ENCODE measurements at regions not wholly inside any gene's neighbourhood (a gene's known extent, or its start where the extent isn't known, plus 50 kb on each side); places are given as distances from the start of the nearest gene placed in this dataset.

GRCh38 chr9:22308177-22308576 is 138.4 kb upstream of the DMRTA1 start:
- DNase-seq (ENCODE audit: low read depth): no peak
- H3K4me3 ChIP-seq (ENCODE audit: control insufficient read depth, low read depth, low read length): no peak overlapping the region
- TF ChIP-seq CTCF (IDR thresholded peaks at IDR 0.05; ENCODE audit: control insufficient read depth, insufficient read depth, low read depth, low read length, missing control alignments): no peak

- no peak for TF ChIP-seq CTCF (IDR thresholded peaks at IDR 0.05; ENCODE audit: control insufficient read depth, insufficient read depth, low read depth, low read length, missing control alignments)
- DNase-seq (ENCODE audit: low read depth): no peak
- no peak overlapping the region for H3K4me3 ChIP-seq (ENCODE audit: control insufficient read depth, low read depth, low read length)
Observed at GRCh38 chr9:22316645-22317044, 130.0 kb upstream of the DMRTA1 start.

- no peak for TF ChIP-seq CTCF (IDR thresholded peaks at IDR 0.05; ENCODE audit: control insufficient read depth, insufficient read depth, low read depth, low read length, missing control alignments)
- DNase-seq (ENCODE audit: low read depth): no peak
- H3K4me3 ChIP-seq (ENCODE audit: control insufficient read depth, low read depth, low read length): no peak overlapping the region
Observed at GRCh38 chr9:22331533-22331932, 115.1 kb upstream of the DMRTA1 start.

- no peak for DNase-seq (ENCODE audit: low read depth)
- H3K4me3 ChIP-seq (ENCODE audit: control insufficient read depth, low read depth, low read length): no peak overlapping the region
- TF ChIP-seq CTCF (IDR thresholded peaks at IDR 0.05; ENCODE audit: control insufficient read depth, insufficient read depth, low read depth, low read length, missing control alignments): no peak
Observed at GRCh38 chr9:22332202-22332601, 114.4 kb upstream of the DMRTA1 start.

GRCh38 chr9:22337261-22337660 is 109.4 kb upstream of the DMRTA1 start:
- TF ChIP-seq CTCF (IDR thresholded peaks at IDR 0.05; ENCODE audit: control insufficient read depth, insufficient read depth, low read depth, low read length, missing control alignments): no peak
- no peak for DNase-seq (ENCODE audit: low read depth)
- no peak overlapping the region for H3K4me3 ChIP-seq (ENCODE audit: control insufficient read depth, low read depth, low read length)

- TF ChIP-seq CTCF (IDR thresholded peaks at IDR 0.05; ENCODE audit: control insufficient read depth, insufficient read depth, low read depth, low read length, missing control alignments): no peak
- DNase-seq (ENCODE audit: low read depth): no peak
Observed at GRCh38 chr9:22342491-22343217, 104.0 kb upstream of the DMRTA1 start.

More at GRCh38 chr9:22342491-22343217, 104.0 kb upstream of the DMRTA1 start:
- no peak overlapping the region for H3K4me3 ChIP-seq (ENCODE audit: control insufficient read depth, low read depth, low read length)
